Fibroblast of lung (primary cell): ENCODE measurements at regions not wholly inside any gene's neighbourhood (a gene's known extent, or its start where the extent isn't known, plus 50 kb on each side); places are given as distances from the start of the nearest gene placed in this dataset.

ENCODE experiments used
- CTCF ChIP-seq, 2 donors: IDR thresholded peaks in 1 of 2; conservative IDR thresholded peaks in 1 of 2; 1 replicate in 1 of 2; 2 replicates in 1 of 2; pipeline ENCODE4 v1.5.1; 2011 to 2012; ENCODE audit warnings: low read length in 2 of 2, control low read depth in 1 of 2, inconsistent platforms in 1 of 2, low read depth in 1 of 2, mild to moderate bottlenecking in 1 of 2
- EZH2 ChIP-seq: IDR thresholded peaks from 2 replicates; pipeline ENCODE4 v1.5.1; 2012; ENCODE audit warnings: low read length, control low read depth, mild to moderate bottlenecking; ENCODE audit errors: missing control alignments

GRCh38 chr3:79979990-79980389 lies 212.2 kb upstream of the ROBO1 start:
- TF ChIP-seq EZH2 (no peak), CTCF (conservative IDR thresholded peaks at IDR 0.05 in 1 of 2, IDR thresholded peaks at IDR 0.05 in 1 of 2; ENCODE audit: low read depth in 1 of 2, low read length in 2 of 2) (no peak)
